AG09309 (cell line): ENCODE measurements at regions not wholly inside any gene's neighbourhood (a gene's known extent, or its start where the extent isn't known, plus 50 kb on each side); places are given as distances from the start of the nearest gene placed in this dataset.

Experiments used
- DNase-seq: peaks from one replicate; pipeline ENCODE4 v3.0.0-alpha.2; 2010; ENCODE audit warnings: low read depth
- H3K4me3 ChIP-seq: 2 replicates; pipeline ENCODE4 v1.5.1; 2011; ENCODE audit warnings: mild to moderate bottlenecking, low read depth, low read length, moderate library complexity; ENCODE audit not compliant: control insufficient read depth
- TF ChIP-seq, protein P1 (sequence below): IDR thresholded peaks from 2 replicates; pipeline ENCODE4 v1.5.1; 2011; ENCODE audit warnings: mild to moderate bottlenecking, low read depth, low read length, inconsistent platforms; ENCODE audit not compliant: insufficient read depth, control insufficient read depth; ENCODE audit errors: missing control alignments

DNA sequence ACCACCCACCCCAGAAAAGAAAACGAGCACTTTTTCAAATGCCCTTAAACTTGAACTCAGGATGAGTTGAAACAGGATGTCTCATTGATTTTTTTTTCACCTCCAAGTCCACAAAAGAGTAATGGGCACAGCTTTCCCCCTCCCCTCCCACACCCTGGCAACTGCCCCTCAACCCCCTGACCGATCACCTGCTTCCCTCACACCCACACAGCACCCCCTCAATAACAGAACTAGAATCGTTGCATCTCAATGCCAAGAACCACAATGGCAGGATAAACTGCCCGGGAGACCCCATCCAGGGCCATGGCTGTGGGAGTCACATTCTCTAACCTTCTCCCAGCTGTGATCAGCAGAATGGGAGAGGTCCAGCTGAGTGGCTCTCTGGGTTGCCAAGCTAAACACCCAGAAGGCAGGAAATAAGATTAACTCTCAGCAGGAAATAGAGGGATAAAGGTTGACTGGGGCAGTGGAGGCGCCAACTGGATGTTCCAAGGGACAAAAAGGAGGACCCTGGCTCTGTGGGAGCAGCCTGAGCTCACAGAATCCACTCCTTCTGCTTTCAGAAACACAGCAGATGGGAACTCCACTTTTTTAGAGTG, 128.0 kb upstream of the SDK2 start:
- TF ChIP-seq, protein P1, sequence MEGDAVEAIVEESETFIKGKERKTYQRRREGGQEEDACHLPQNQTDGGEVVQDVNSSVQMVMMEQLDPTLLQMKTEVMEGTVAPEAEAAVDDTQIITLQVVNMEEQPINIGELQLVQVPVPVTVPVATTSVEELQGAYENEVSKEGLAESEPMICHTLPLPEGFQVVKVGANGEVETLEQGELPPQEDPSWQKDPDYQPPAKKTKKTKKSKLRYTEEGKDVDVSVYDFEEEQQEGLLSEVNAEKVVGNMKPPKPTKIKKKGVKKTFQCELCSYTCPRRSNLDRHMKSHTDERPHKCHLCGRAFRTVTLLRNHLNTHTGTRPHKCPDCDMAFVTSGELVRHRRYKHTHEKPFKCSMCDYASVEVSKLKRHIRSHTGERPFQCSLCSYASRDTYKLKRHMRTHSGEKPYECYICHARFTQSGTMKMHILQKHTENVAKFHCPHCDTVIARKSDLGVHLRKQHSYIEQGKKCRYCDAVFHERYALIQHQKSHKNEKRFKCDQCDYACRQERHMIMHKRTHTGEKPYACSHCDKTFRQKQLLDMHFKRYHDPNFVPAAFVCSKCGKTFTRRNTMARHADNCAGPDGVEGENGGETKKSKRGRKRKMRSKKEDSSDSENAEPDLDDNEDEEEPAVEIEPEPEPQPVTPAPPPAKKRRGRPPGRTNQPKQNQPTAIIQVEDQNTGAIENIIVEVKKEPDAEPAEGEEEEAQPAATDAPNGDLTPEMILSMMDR: no peak
- DNase-seq: no peak
- no peak overlapping the region for H3K4me3 ChIP-seq

DNA sequence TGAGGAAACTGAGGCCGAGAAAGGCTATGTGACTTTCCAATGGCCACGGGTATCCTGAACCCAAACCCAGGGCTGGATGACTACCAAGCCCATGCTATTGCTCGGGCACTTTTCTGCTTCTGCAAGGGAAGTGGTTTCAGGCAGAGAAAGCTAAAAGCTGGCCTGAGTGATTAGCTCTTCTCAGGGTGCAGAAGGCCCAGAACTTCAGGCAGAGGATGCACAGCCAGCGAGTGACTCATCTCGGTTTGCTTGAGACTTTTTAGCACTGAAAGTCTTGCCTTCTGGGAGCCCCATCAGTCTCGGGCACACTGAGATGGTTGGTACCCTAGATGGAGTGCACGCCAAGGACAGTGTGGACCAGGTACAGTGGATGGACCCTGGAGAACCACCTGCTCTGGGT, 129.5 kb upstream of the SDK2 start:
- TF ChIP-seq, protein P1: no peak
- no peak for DNase-seq
- H3K4me3 ChIP-seq: no peak overlapping the region

- no peak overlapping the region for H3K4me3 ChIP-seq
- DNase-seq: no peak
- TF ChIP-seq, protein P1: no peak
Observed at GRCh38 chr17:73774852-73775251, 130.6 kb upstream of the SDK2 start.

DNA sequence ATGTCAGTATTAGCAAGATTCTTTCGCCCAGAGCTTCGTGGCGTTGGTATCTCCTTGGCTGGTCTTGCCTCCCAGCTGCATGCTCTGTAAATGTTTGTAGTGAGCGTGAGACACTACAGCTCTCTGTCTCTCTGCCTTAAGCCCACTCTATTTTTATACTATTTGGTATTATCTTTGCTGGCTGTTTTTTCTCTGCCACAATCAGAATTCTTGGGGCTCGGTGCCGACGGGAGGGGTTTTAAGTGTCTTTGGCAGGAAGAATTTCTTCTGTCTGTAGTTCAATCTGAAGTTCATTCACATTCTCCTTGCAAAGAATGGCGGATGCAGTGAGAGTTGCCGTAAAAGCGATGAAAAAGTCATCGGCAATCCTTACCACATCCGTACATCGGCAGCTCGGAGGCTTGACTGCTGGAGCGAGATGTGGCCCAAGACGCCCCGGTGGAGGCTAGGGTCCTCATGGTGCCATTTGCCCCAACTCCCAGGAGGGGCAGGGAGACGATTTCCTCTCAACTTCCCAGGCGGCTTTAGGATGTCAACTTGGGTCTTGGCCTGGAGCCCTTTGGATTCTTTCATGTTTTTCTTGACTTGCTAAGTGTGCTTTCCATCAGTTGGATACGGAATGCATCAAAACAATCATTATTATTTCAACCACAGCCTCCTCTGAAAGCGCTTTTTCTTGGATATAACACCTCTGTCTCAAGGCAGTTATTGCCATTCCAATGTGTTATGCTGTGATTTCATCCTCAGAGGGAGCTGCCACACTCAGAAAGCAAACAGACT, 132.3 kb upstream of the SDK2 start:
- TF ChIP-seq, protein P1: no peak
- no peak for DNase-seq
- no peak overlapping the region for H3K4me3 ChIP-seq

- no peak overlapping the region for H3K4me3 ChIP-seq
- DNase-seq: no peak
Observed at GRCh38 chr17:73777131-73777449, 132.8 kb upstream of the SDK2 start.

GRCh38 chr17:73782231-73782630, 138.0 kb upstream of the SDK2 start:
- H3K4me3 ChIP-seq: no peak overlapping the region
- TF ChIP-seq, protein P1: no peak
- DNase-seq: no peak

More at GRCh38 chr17:73777131-73777449, 132.8 kb upstream of the SDK2 start:
- TF ChIP-seq, protein P1: no peak
